CD4-positive, alpha-beta T cell (primary cell): ENCODE measurements at regions not wholly inside any gene's neighbourhood (a gene's known extent, or its start where the extent isn't known, plus 50 kb on each side); places are given as distances from the start of the nearest gene placed in this dataset.

Experiments used
- ATAC-seq: fragments of 200-7000 bp; cut with Tn5 transposase; one replicate; pipeline ENCODE4 v1.10.0; 2022; ENCODE audit warnings: mild to moderate bottlenecking; ENCODE audit not compliant: poor library complexity
- CTCF ChIA-PET: fragments of 350-600 bp; sonication (Branson Sonifier 250); formaldehyde crosslinking; loops from one replicate; lab custom pipeline; 2021; ENCODE audit warnings: antibody characterized with exemption, inconsistent platforms; lab: Charles Lee
- POLR2A ChIA-PET: fragments of 350-600 bp; sonication (Branson Sonifier 250); formaldehyde crosslinking; loops from one replicate; lab custom pipeline; 2021; ENCODE audit warnings: antibody characterized with exemption, inconsistent platforms; lab: Charles Lee
- DNase-seq, 14 experiments: peaks; one replicate each; pipeline ENCODE4 v3.0.0-alpha.2; 2013 to 2020; ENCODE audit warnings: mixed read lengths in 2 of 14
- H3K27ac ChIP-seq, 2 donors: one replicate each; pipeline versions ENCODE4 v1.5.1 to v1.7.0; 2013; ENCODE audit warnings: low read length in 2 of 2, low read depth in 1 of 2, mild to moderate bottlenecking in 1 of 2
- H3K27me3 ChIP-seq, 2 experiments: 1 replicate in 1 of 2; 2 replicates in 1 of 2; pipeline versions ENCODE4 v1.6.1 to v1.7.0; 2013; ENCODE audit warnings: low read length in 2 of 2, control low read depth in 1 of 2, mild to moderate bottlenecking in 1 of 2, moderate library complexity in 1 of 2; ENCODE audit not compliant: insufficient read depth in 2 of 2, control insufficient read depth in 1 of 2
- H3K36me3 ChIP-seq: one replicate; pipeline ENCODE4 v1.6.1; 2013; ENCODE audit warnings: low read length, control low read depth; ENCODE audit not compliant: insufficient read depth
- H3K4me1 ChIP-seq: one replicate; pipeline ENCODE4 v1.6.1; 2013; ENCODE audit warnings: low read length, control low read depth; ENCODE audit not compliant: insufficient read depth
- H3K4me3 ChIP-seq: one replicate; pipeline ENCODE4 v1.5.1; 2013; ENCODE audit warnings: mild to moderate bottlenecking, low read length, moderate library complexity
- H3K9me3 ChIP-seq, 2 experiments: 1 replicate in 1 of 2; 2 replicates in 1 of 2; pipeline versions ENCODE4 v1.6.1 to v1.7.0; 2013; ENCODE audit warnings: low read length in 2 of 2, mild to moderate bottlenecking in 2 of 2, control low read depth in 1 of 2, moderate library complexity in 1 of 2; ENCODE audit not compliant: control insufficient read depth in 1 of 2, insufficient read depth in 1 of 2
- H3K27ac Mint-ChIP-seq: one replicate; pipeline ENCODE4 v1.8.0; 2020; ENCODE audit warnings: mixed read lengths
- H3K27me3 Mint-ChIP-seq: one replicate; pipeline ENCODE4 v1.8.0; 2021; ENCODE audit warnings: mixed read lengths
- H3K36me3 Mint-ChIP-seq: one replicate; pipeline ENCODE4 v1.8.0; 2021; ENCODE audit warnings: low read depth, mixed read lengths
- H3K4me1 Mint-ChIP-seq: one replicate; pipeline ENCODE4 v1.8.0; 2021; ENCODE audit warnings: low read depth, mixed read lengths
- H3K4me3 Mint-ChIP-seq: one replicate; pipeline ENCODE4 v1.8.0; 2020; ENCODE audit warnings: mild to moderate bottlenecking, mixed read lengths
- H3K9me3 Mint-ChIP-seq: one replicate; pipeline ENCODE4 v1.8.0; 2020; ENCODE audit warnings: mixed read lengths
- intact Hi-C, 2 experiments: fragments of 100-400 bp; cut with DNase I in 1 of 2; cut with micrococcal nuclease in 1 of 2; formaldehyde crosslinking; loops; one replicate each; pipeline versions ENCODE4 v1.15.1 to v1.9.0; 2023 to 2025; cut with DNase I, micrococcal nuclease
- TF ChIP-seq, protein P1 (sequence below): fragments of 200-600 bp; IDR thresholded peaks from one replicate; pipeline ENCODE4 v1.8.0; 2022; ENCODE audit warnings: antibody characterized with exemption, mild to moderate bottlenecking

DNA sequence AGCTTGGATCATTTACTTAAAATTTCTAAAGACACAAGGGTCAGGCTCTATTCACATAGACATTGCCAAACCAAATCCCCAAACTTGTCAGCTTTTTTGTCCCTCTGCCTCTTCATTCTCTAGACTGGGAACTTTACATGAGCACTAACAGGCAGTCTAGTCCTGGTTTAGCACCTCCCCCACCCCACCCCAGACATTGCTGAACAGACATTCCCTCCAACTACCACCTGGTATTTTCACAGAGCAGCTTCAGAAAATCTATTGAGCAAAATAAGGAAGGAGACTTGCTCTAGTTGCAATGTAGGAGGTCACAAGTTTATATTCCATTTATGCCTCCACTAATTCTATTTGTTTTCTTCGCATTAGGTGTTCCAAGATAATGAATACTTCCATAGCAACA, 56.8 kb upstream of the AASS start:
- CTCF ChIA-PET, result no interaction called here
- Mint-ChIP-seq H3K27ac (no peak overlapping the region), H3K27me3 (no peaks in the 10 kb centered on the region), H3K4me1 (no peaks in the 10 kb centered on the region), H3K9me3 (peaks cover 2% of the 10 kb centered on the region), H3K4me3 (no peak overlapping the region), H3K36me3 (no peaks in the 10 kb centered on the region)
- TF ChIP-seq, protein P1, sequence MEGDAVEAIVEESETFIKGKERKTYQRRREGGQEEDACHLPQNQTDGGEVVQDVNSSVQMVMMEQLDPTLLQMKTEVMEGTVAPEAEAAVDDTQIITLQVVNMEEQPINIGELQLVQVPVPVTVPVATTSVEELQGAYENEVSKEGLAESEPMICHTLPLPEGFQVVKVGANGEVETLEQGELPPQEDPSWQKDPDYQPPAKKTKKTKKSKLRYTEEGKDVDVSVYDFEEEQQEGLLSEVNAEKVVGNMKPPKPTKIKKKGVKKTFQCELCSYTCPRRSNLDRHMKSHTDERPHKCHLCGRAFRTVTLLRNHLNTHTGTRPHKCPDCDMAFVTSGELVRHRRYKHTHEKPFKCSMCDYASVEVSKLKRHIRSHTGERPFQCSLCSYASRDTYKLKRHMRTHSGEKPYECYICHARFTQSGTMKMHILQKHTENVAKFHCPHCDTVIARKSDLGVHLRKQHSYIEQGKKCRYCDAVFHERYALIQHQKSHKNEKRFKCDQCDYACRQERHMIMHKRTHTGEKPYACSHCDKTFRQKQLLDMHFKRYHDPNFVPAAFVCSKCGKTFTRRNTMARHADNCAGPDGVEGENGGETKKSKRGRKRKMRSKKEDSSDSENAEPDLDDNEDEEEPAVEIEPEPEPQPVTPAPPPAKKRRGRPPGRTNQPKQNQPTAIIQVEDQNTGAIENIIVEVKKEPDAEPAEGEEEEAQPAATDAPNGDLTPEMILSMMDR, result no peak
- Histone ChIP-seq H3K4me1 (no peaks in the 10 kb centered on the region), H3K4me3 (no peak overlapping the region), H3K36me3 (no peaks in the 10 kb centered on the region), H3K27me3 (no peaks in the 10 kb centered on the region), H3K27ac (no peak overlapping the region), H3K9me3 (no peaks in the 10 kb centered on the region)
- DNase-seq, result no peak
- intact Hi-C loops, result no loop called here
- POLR2A ChIA-PET, result no interaction called here
- no peak for ATAC-seq

DNA sequence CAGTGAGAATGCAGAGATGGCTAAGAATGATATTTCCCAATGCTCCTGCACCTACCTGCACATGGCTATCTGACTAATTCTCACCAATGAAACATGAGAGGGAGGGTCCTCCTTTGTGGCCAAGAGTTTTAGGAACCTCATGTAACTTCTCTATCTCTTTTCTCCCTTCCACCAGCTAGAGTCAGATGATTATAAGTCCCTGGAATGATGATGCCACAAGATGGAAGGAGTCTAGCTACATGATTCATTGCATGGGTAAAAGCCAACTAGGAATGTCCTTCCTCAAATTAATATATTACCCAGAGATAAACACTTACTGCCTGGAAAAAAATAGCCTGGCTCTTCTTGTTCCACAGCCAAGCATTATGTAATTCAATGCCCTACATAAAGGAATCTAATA, 55.1 kb upstream of the AASS start:
- Mint-ChIP-seq H3K27ac (no peak overlapping the region), H3K4me1 (no peaks in the 10 kb centered on the region), H3K4me3 (no peak overlapping the region), H3K27me3 (no peaks in the 10 kb centered on the region), H3K36me3 (no peaks in the 10 kb centered on the region), H3K9me3 (peaks cover 2% of the 10 kb centered on the region)
- H3K36me3 ChIP-seq, result no peaks in the 10 kb centered on the region
- no peaks in the 10 kb centered on the region for H3K27me3 ChIP-seq
- POLR2A ChIA-PET, result no interaction called here
- TF ChIP-seq, protein P1, result no peak
- H3K4me3 ChIP-seq, result no peak overlapping the region
- no peak for ATAC-seq
- CTCF ChIA-PET, result no interaction called here
- H3K9me3 ChIP-seq, result no peaks in the 10 kb centered on the region
- H3K27ac ChIP-seq, result no peak overlapping the region
- H3K4me1 ChIP-seq, result no peaks in the 10 kb centered on the region
- DNase-seq, result no peak
- intact Hi-C loops, result no loop called here

DNA sequence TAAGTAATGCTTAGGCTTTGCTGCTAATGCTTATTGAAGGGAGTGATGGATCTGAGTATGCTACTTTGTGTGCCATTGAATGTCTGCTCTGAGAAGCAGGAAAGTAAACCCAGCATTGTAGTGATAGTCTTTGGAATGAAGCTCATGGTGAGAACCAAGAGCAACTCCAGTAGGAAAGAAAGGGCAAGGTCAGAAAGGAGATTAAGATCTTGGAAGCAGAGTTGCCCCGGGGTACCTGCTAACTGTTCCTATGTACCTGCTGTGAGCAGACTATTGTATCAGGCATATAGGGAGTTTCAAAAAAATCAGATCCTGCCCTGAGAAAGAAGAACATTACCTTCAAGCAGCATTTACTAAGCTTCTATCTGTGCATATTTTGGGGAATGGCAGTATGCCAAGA, 54.5 kb upstream of the AASS start:
- Histone ChIP-seq H3K27me3 (no peaks in the 10 kb centered on the region), H3K27ac (no peak overlapping the region), H3K4me1 (no peaks in the 10 kb centered on the region), H3K4me3 (no peak overlapping the region), H3K36me3 (no peaks in the 10 kb centered on the region), H3K9me3 (no peaks in the 10 kb centered on the region)
- no peak overlapping the region for H3K27ac Mint-ChIP-seq
- intact Hi-C loops, result no loop called here
- H3K9me3 Mint-ChIP-seq, result peaks cover 5% of the 10 kb centered on the region
- TF ChIP-seq, protein P1, result no peak
- DNase-seq (no peak), ATAC-seq (no peak)
- ChIA-PET CTCF (no interaction called here), POLR2A (no interaction called here)
- no peak overlapping the region for H3K4me3 Mint-ChIP-seq
- no peaks in the 10 kb centered on the region for H3K36me3 Mint-ChIP-seq
- H3K27me3 Mint-ChIP-seq, result no peaks in the 10 kb centered on the region
- H3K4me1 Mint-ChIP-seq, result no peaks in the 10 kb centered on the region
